Right atrium auricular region (tissue), 2 donors: ENCODE measurements at regions not wholly inside any gene's neighbourhood (a gene's known extent, or its start where the extent isn't known, plus 50 kb on each side); places are given as distances from the start of the nearest gene placed in this dataset.
A peak's percentile ranks its signal among the peaks of the same experiment; 100 is the strongest.
"Not testable (repeated sequence)": the region's sequence is repeated elsewhere in the genome, so short reads cannot be mapped to it uniquely, and the experiment has no call there.

Source experiments
- DNase-seq: peaks from one replicate; pipeline ENCODE4 v3.0.0-alpha.2; 2019; ENCODE audit warnings: low spot score
- H3K27ac ChIP-seq, 2 donors: fragments of 200-600 bp; sonication (generic); 1 replicate in 1 of 2; 2 replicates in 1 of 2; pipeline ENCODE4 v1.5.1; 2016 to 2019
- H3K27me3 ChIP-seq, 2 donors: fragments of 200-600 bp; sonication (generic); one replicate each; pipeline versions ENCODE4 v1.5.1 to v1.6.0; 2017 to 2019
- H3K36me3 ChIP-seq: fragments of 200-600 bp; sonication (generic); one replicate; pipeline ENCODE4 v1.5.1; 2016
- H3K4me1 ChIP-seq, 2 donors: fragments of 200-600 bp; sonication (generic); one replicate each; pipeline versions ENCODE4 v1.5.1 to v1.6.0; 2017 to 2019
- H3K4me3 ChIP-seq, 2 donors: fragments of 200-600 bp; sonication (generic); 1 replicate in 1 of 2; 2 replicates in 1 of 2; pipeline ENCODE4 v1.5.1; 2017 to 2019; ENCODE audit warnings: mild to moderate bottlenecking in 1 of 2, moderate library complexity in 1 of 2
- H3K9me3 ChIP-seq, 2 donors: fragments of 200-600 bp; sonication (generic); one replicate each; pipeline ENCODE4 v1.5.1; 2019
- CTCF ChIP-seq, 2 donors: fragments of 200-600 bp; sonication (generic); IDR thresholded peaks; one replicate each; pipeline ENCODE4 v1.5.1; 2019; ENCODE audit warnings: antibody characterized with exemption in 2 of 2

GRCh38 chr9:40939201-40939887 lies 189.1 kb downstream of the FOXD4L6 start:
- H3K4me1 ChIP-seq, H3K4me3 ChIP-seq, H3K36me3 ChIP-seq, DNase-seq, H3K27me3 ChIP-seq, H3K27ac ChIP-seq, H3K9me3 ChIP-seq: not testable (repeated sequence)

GRCh38 chr9:40935336-40935735 lies 193.1 kb downstream of the FOXD4L6 start:
- Histone ChIP-seq H3K36me3 (no peaks in the 10 kb centered on the region), H3K27me3 (no peaks in the 10 kb centered on the region), H3K9me3 (peaks cover 0 to 18% of the 10 kb centered on the region in 2 donors), H3K4me1 (no peaks in the 10 kb centered on the region), H3K4me3 (no peak overlapping the region), H3K27ac (no peak overlapping the region)
- no peak for TF ChIP-seq CTCF (IDR thresholded peaks at IDR 0.05)
- no peak for DNase-seq

- H3K9me3 ChIP-seq, result peaks cover 0 to 18% of the 10 kb centered on the region in 2 donors
Measured at GRCh38 chr9:40934480-40934879, 194.0 kb downstream of the FOXD4L6 start.

GRCh38 chr9:40930426-40930825 lies 198.1 kb downstream of the FOXD4L6 start:
- H3K27me3 ChIP-seq, H3K36me3 ChIP-seq, H3K4me1 ChIP-seq, DNase-seq, H3K4me3 ChIP-seq, H3K27ac ChIP-seq: not testable (repeated sequence)
- peaks cover 4 to 56% of the 10 kb centered on the region in 2 donors for H3K9me3 ChIP-seq

More at GRCh38 chr9:40934480-40934879, 194.0 kb downstream of the FOXD4L6 start:
- not testable (repeated sequence) for H3K27me3 ChIP-seq, H3K4me3 ChIP-seq, H3K36me3 ChIP-seq, H3K4me1 ChIP-seq, H3K27ac ChIP-seq, DNase-seq

DNA sequence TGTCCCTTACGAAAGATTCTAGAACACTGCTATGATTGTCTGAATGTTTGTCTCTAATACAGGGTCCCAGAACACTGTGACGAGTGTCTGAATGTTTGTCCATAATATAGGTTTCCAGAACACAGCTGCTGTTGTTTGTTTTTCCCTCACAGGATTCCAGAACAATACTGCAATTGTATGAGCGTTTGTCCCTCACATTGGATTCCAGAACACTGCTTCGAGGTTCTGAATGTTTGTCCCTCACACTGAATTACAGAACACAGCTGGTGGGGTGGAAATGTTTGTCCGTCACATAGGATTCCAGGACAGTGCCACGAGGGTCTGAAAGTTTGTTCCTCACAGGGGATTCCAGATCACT lies 199.0 kb downstream of the FOXD4L6 start:
- not testable (repeated sequence) for H3K4me1 ChIP-seq, H3K4me3 ChIP-seq, DNase-seq, H3K27ac ChIP-seq, H3K36me3 ChIP-seq, H3K27me3 ChIP-seq
- H3K9me3 ChIP-seq, result peaks cover 7 to 65% of the 10 kb centered on the region in 2 donors

DNA sequence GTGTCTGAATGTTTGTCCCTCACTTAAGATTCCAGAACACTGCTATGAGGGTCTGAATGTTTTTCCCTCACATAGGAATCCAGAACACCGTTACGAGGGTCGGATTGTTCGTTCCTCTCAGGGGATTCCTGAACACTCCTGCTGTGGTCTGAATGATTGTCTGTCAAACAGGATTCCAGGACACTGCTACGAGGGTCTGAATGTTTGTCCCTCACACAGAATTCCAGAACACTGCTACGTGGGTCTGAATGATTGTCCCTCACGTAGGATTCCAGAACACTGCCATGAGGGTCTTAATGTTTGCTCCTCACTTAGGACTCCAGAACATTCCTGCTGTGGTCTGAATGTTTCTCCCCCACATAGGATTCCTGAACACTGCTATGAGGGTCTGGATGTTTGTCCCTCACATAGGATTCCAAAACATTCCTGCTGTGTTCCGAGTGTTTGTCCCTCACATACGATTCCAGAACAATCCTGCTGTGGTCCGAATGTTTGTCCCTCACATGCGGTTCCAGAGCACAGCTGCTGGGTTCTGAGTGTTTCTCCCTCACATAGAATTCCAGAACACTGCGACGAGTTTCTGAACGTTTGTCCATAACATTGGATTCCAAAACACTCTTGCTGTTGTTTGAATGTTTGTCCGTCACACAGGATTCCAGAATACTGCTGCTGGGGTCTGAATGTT lies 199.5 kb downstream of the FOXD4L6 start:
- Histone ChIP-seq H3K9me3 (peaks cover 7 to 67% of the 10 kb centered on the region in 2 donors), H3K27me3 (no peaks in the 10 kb centered on the region), H3K4me1 (no peaks in the 10 kb centered on the region), H3K4me3 (no peak overlapping the region), H3K27ac (no peak overlapping the region), H3K36me3 (no peaks in the 10 kb centered on the region)
- TF ChIP-seq CTCF (IDR thresholded peaks at IDR 0.05), result no peak
- peak; percentile 49 for DNase-seq

DNA sequence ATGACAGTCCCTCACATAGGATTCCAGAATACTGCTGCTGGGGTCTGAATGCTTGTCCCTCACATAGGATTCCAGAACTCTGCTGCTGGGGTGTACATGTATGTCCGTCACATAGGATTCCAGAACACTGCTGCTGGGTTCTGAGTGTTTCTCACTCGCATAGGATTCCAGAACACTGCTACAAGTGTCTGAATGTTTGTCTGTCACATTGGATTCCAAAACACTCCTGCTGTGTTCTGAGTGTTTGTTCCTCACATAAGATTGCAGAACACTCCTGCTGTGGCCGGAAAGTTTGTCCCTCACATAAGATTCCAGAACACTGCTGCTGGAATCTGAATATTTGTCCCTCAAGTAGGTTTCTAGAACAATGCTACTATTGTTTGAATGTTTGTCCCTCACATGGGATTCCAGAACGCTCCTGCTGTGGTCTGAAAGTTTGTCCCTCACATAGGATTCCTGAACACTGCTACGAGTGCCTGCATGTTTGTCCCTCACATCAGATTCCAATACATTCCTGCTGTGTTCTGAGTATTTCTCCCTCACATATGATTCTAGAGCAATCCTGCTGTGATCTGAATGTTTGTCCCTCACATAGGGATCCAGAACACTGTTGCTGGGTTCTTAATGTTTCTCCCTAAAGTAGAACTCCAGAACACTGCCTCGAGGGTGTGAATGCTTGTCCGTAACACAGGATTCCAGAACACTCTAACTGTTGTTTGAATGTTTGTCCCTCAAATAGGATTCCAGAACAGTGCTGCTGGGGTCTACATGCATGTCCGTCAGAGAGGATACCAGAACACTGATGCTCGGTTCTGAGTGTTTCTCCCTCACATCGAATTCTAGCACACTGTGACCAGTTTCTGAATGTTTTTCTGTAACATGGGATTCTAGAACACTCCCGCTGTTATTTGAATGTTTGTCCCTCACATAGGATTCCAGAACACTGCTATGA lies 200.4 kb downstream of the FOXD4L6 start:
- H3K27ac ChIP-seq, result no peak overlapping the region
- peaks cover 7 to 62% of the 10 kb centered on the region in 2 donors for H3K9me3 ChIP-seq
- no peaks in the 10 kb centered on the region for H3K4me1 ChIP-seq
- no peak overlapping the region for H3K4me3 ChIP-seq
- DNase-seq, result peak; percentile 53
- no peak for TF ChIP-seq CTCF (IDR thresholded peaks at IDR 0.05)
- H3K27me3 ChIP-seq, result no peaks in the 10 kb centered on the region
- no peaks in the 10 kb centered on the region for H3K36me3 ChIP-seq
